Calu3 (cell line): ENCODE measurements at regions not wholly inside any gene's neighbourhood (a gene's known extent, or its start where the extent isn't known, plus 50 kb on each side); places are given as distances from the start of the nearest gene placed in this dataset.
A peak's percentile ranks its signal among the peaks of the same experiment; 100 is the strongest.

ENCODE experiments used
- BruUV-seq: library from RNA; stranded (reverse); fragments of 400-500 nt; replicated peaks from 2 replicates; lab custom pipeline; 2021; lab: Mats Ljungman, UMichigan
- CTCF ChIA-PET: fragments of 300-600 bp; sonication (Branson Sonifier 250); formaldehyde crosslinking; loops from one replicate; lab custom pipeline; 2022; ENCODE audit warnings: antibody characterized with exemption; lab: Charles Lee
- DNase-seq: peaks from one replicate; pipeline ENCODE4 v3.0.0; 2022
- H3K27ac Mint-ChIP-seq: one replicate; pipeline ENCODE4 v1.8.0; 2022; ENCODE audit warnings: mixed read lengths; ENCODE audit not compliant: unreplicated experiment
- H3K27me3 Mint-ChIP-seq: one replicate; pipeline ENCODE4 v1.8.0; 2022; ENCODE audit warnings: mixed read lengths; ENCODE audit not compliant: unreplicated experiment
- H3K36me3 Mint-ChIP-seq: one replicate; pipeline ENCODE4 v1.8.0; 2022; ENCODE audit warnings: mild to moderate bottlenecking, moderate library complexity, mixed read lengths; ENCODE audit not compliant: insufficient read depth, unreplicated experiment
- H3K4me1 Mint-ChIP-seq: one replicate; pipeline ENCODE4 v1.8.0; 2022; ENCODE audit warnings: mild to moderate bottlenecking, low read depth, mixed read lengths; ENCODE audit not compliant: unreplicated experiment
- H3K4me3 Mint-ChIP-seq: one replicate; pipeline ENCODE4 v1.8.0; 2022; ENCODE audit warnings: mild to moderate bottlenecking, low read depth, moderate library complexity, mixed read lengths; ENCODE audit not compliant: unreplicated experiment
- H3K9me3 Mint-ChIP-seq: one replicate; pipeline ENCODE4 v1.8.0; 2022; ENCODE audit warnings: low read depth, mixed read lengths; ENCODE audit not compliant: unreplicated experiment
- CTCF ChIP-seq: fragments of 200-600 bp; IDR thresholded peaks from one replicate; pipeline ENCODE4 v1.8.0; 2022; ENCODE audit warnings: antibody characterized with exemption; ENCODE audit not compliant: unreplicated experiment
- intact Hi-C: fragments of 100-400 bp; cut with micrococcal nuclease; formaldehyde crosslinking; loops from one replicate; pipeline ENCODE4 v1.10.0; 2022; ENCODE audit not compliant: unreplicated experiment

GRCh38 chr3:148255981-148256969 lies 441.4 kb upstream of the AGTR1 start:
- intact Hi-C loops = no loop called here
- peak; percentile 53 for DNase-seq
- BruUV-seq = no TSS peak
- CTCF ChIA-PET = interaction anchor here (0.5 kb wide), 1 partner anchor 291 kb away, joined by 4 read pairs; no protein-coding TSS in a partner anchor
- no peak for TF ChIP-seq CTCF
- peak overlapping the region; percentile 23 for H3K4me3 Mint-ChIP-seq
- peaks cover 20% of the 10 kb centered on the region for H3K4me1 Mint-ChIP-seq
- no peaks in the 10 kb centered on the region for H3K27me3 Mint-ChIP-seq
- H3K36me3 Mint-ChIP-seq = no peaks in the 10 kb centered on the region
- H3K9me3 Mint-ChIP-seq = peaks cover 4% of the 10 kb centered on the region
- no peak overlapping the region for H3K27ac Mint-ChIP-seq

GRCh38 chr3:148262980-148263379 lies 434.7 kb upstream of the AGTR1 start:
- Mint-ChIP-seq H3K27ac (no peak overlapping the region), H3K36me3 (no peaks in the 10 kb centered on the region), H3K4me1 (no peaks in the 10 kb centered on the region), H3K27me3 (no peaks in the 10 kb centered on the region), H3K9me3 (no peaks in the 10 kb centered on the region), H3K4me3 (no peak overlapping the region)
- CTCF ChIA-PET = no interaction called here
- no peak for DNase-seq
- no peak for TF ChIP-seq CTCF
- intact Hi-C loops = no loop called here
- no TSS peak for BruUV-seq

- Mint-ChIP-seq H3K36me3 (no peaks in the 10 kb centered on the region), H3K4me3 (no peak overlapping the region), H3K27ac (no peak overlapping the region), H3K4me1 (no peaks in the 10 kb centered on the region), H3K27me3 (no peaks in the 10 kb centered on the region), H3K9me3 (no peaks in the 10 kb centered on the region)
- no TSS peak for BruUV-seq
- intact Hi-C loops = no loop called here
- CTCF ChIA-PET = no interaction called here
- no peak for TF ChIP-seq CTCF
- DNase-seq = no peak
Measured at GRCh38 chr3:148265841-148266240, 431.9 kb upstream of the AGTR1 start.

- no TSS peak for BruUV-seq
- H3K4me1 Mint-ChIP-seq = no peaks in the 10 kb centered on the region
- no peaks in the 10 kb centered on the region for H3K27me3 Mint-ChIP-seq
- no peak for DNase-seq
- H3K4me3 Mint-ChIP-seq = no peak overlapping the region
- no peaks in the 10 kb centered on the region for H3K36me3 Mint-ChIP-seq
- H3K27ac Mint-ChIP-seq = no peak overlapping the region
- intact Hi-C loops = no loop called here
- CTCF ChIA-PET = no interaction called here
- no peaks in the 10 kb centered on the region for H3K9me3 Mint-ChIP-seq
- no peak for TF ChIP-seq CTCF
Measured at GRCh38 chr3:148266341-148266740, 431.4 kb upstream of the AGTR1 start.
